BLaER1 treated with 17β-estradiol and CSF1 and Interleukin-3, amounts not matched to agents 10 nM and 100 nM (cell line): ENCODE measurements at regions not wholly inside any gene's neighbourhood (a gene's known extent, or its start where the extent isn't known, plus 50 kb on each side); places are given as distances from the start of the nearest gene placed in this dataset.
"Not testable (repeated sequence)": the region's sequence is repeated elsewhere in the genome, so short reads cannot be mapped to it uniquely, and the experiment has no call there.

Experiments
- H3K27ac ChIP-seq, 11 experiments: shearing (Covaris generic); formaldehyde crosslinking; 2 replicates each; pipeline ENCODE4 v1.8.1; 2022
- H3K27me3 ChIP-seq, 11 experiments: shearing (Covaris generic); formaldehyde crosslinking; 2 replicates each; pipeline ENCODE4 v1.8.1; 2022
- H3K36me3 ChIP-seq, 11 experiments: shearing (Covaris generic); formaldehyde crosslinking; 2 replicates each; pipeline ENCODE4 v1.8.1; 2022
- H3K4me1 ChIP-seq, 10 experiments: shearing (Covaris generic); formaldehyde crosslinking; 2 replicates each; pipeline ENCODE4 v1.8.1; 2022
- H3K4me2 ChIP-seq, 11 experiments: shearing (Covaris generic); formaldehyde crosslinking; 2 replicates each; pipeline ENCODE4 v1.8.1; 2022
- H3K4me3 ChIP-seq, 10 experiments: shearing (Covaris generic); formaldehyde crosslinking; 2 replicates each; pipeline ENCODE4 v1.8.1; 2022
- H3K9ac ChIP-seq, 11 experiments: shearing (Covaris generic); formaldehyde crosslinking; 2 replicates each; pipeline ENCODE4 v1.8.1; 2022
- H3K9me3 ChIP-seq, 11 experiments: shearing (Covaris generic); formaldehyde crosslinking; replicated peaks in 1 of 11; 2 replicates each; pipeline ENCODE4 v1.8.1; 2022
- H4K20me1 ChIP-seq, 11 experiments: shearing (Covaris generic); formaldehyde crosslinking; 2 replicates each; pipeline ENCODE4 v1.8.1; 2022
- Cebpa-rat ChIP-seq, 11 experiments: shearing (Covaris generic); IDR thresholded peaks; 2 replicates each; pipeline ENCODE4 v1.8.1; 2022

GRCh38 chr5:125064621-125065438 lies 318.4 kb upstream of the ZNF608 start:
- H3K9ac ChIP-seq: no peak overlapping the region
- no peak for TF ChIP-seq Cebpa-rat (IDR thresholded peaks at IDR 0.05)
- H4K20me1 ChIP-seq: no peaks in the 10 kb centered on the region
- H3K9me3 ChIP-seq: peaks cover 5 to 18% (median 10%) of the 10 kb centered on the region in 11 experiments; a peak in 17 of 22 replicates
- H3K27me3 ChIP-seq: no peaks in the 10 kb centered on the region
- H3K4me1 ChIP-seq: peaks cover 0 to 18% (median 8%) of the 10 kb centered on the region in 10 experiments; a peak in 10 of 20 replicates
- no peak overlapping the region for H3K27ac ChIP-seq
- H3K4me2 ChIP-seq: peak overlapping the region in 2 of 11 experiments; percentile 49; a peak in 4 of 22 replicates
- no peaks in the 10 kb centered on the region for H3K36me3 ChIP-seq
- no peak overlapping the region for H3K4me3 ChIP-seq

- no peak for TF ChIP-seq Cebpa-rat (IDR thresholded peaks at IDR 0.05)
- Histone ChIP-seq H3K4me1 (peaks cover 0 to 18% (median 8%) of the 10 kb centered on the region in 10 experiments; a peak in 10 of 20 replicates), H3K27me3 (no peaks in the 10 kb centered on the region), H4K20me1 (no peaks in the 10 kb centered on the region), H3K4me2 (peak overlapping the region in 6 of 11 experiments; percentile 15 to 49 (median 31); a peak in 11 of 22 replicates), H3K9me3 (peaks cover 9 to 22% (median 13%) of the 10 kb centered on the region in 11 experiments; a peak in 17 of 22 replicates), H3K27ac (no peak overlapping the region), H3K36me3 (no peaks in the 10 kb centered on the region), H3K9ac (no peak overlapping the region), H3K4me3 (no peak overlapping the region)
These were observed 319.3 kb upstream of the ZNF608 start for GRCh38 chr5:125065741-125066140.

- Histone ChIP-seq H3K9me3 (peaks cover 34 to 60% (median 49%) of the 10 kb centered on the region in 11 experiments), H3K4me2 (no peak overlapping the region), H3K4me1 (peaks cover 0 to 6% (median 2%) of the 10 kb centered on the region in 10 experiments; a peak in 8 of 20 replicates), H4K20me1 (no peaks in the 10 kb centered on the region), H3K36me3 (no peaks in the 10 kb centered on the region), H3K27me3 (no peaks in the 10 kb centered on the region), H3K27ac (no peak overlapping the region), H3K4me3 (no peak overlapping the region), H3K9ac (no peak overlapping the region)
- TF ChIP-seq Cebpa-rat (IDR thresholded peaks at IDR 0.05): no peak
These were observed 324.5 kb upstream of the ZNF608 start for GRCh38 chr5:125070961-125071360.

GRCh38 chr5:125073090-125073489 lies 326.7 kb upstream of the ZNF608 start:
- H3K9me3 ChIP-seq: peaks cover 38 to 59% (median 52%) of the 10 kb centered on the region in 11 experiments
- no peaks in the 10 kb centered on the region for H3K4me1 ChIP-seq
- no peaks in the 10 kb centered on the region for H4K20me1 ChIP-seq
- H3K4me2 ChIP-seq: no peak overlapping the region
- H3K36me3 ChIP-seq: no peaks in the 10 kb centered on the region
- H3K27me3 ChIP-seq: no peaks in the 10 kb centered on the region
- no peak for TF ChIP-seq Cebpa-rat (IDR thresholded peaks at IDR 0.05)
- no peak overlapping the region for H3K27ac ChIP-seq
- H3K4me3 ChIP-seq: no peak overlapping the region
- H3K9ac ChIP-seq: no peak overlapping the region

GRCh38 chr5:125075567-125075966 lies 329.1 kb upstream of the ZNF608 start:
- no peaks in the 10 kb centered on the region for H3K36me3 ChIP-seq
- no peaks in the 10 kb centered on the region for H4K20me1 ChIP-seq
- peaks cover 29 to 45% (median 39%) of the 10 kb centered on the region in 11 experiments for H3K9me3 ChIP-seq
- H3K4me3 ChIP-seq: no peak overlapping the region
- no peak for TF ChIP-seq Cebpa-rat (IDR thresholded peaks at IDR 0.05)
- H3K27ac ChIP-seq: no peak overlapping the region
- H3K4me1 ChIP-seq: no peaks in the 10 kb centered on the region
- H3K9ac ChIP-seq: no peak overlapping the region
- H3K4me2 ChIP-seq: no peak overlapping the region
- no peaks in the 10 kb centered on the region for H3K27me3 ChIP-seq

- H3K9me3 ChIP-seq: peaks cover 0 to 15% (median 7%) of the 10 kb centered on the region in 11 experiments; a peak in 14 of 22 replicates
These were observed 332.6 kb upstream of the ZNF608 start for GRCh38 chr5:125079028-125079427.

GRCh38 chr5:125081101-125081500 lies 334.7 kb upstream of the ZNF608 start:
- Histone ChIP-seq H3K27me3 (no peaks in the 10 kb centered on the region), H3K27ac (no peak overlapping the region), H3K4me2 (no peak overlapping the region), H3K36me3 (no peaks in the 10 kb centered on the region), H3K9ac (no peak overlapping the region), H3K4me3 (no peak overlapping the region), H4K20me1 (no peaks in the 10 kb centered on the region), H3K9me3 (peaks cover 0 to 7% (median 0%) of the 10 kb centered on the region in 11 experiments; a peak in 5 of 22 replicates), H3K4me1 (no peaks in the 10 kb centered on the region)
- no peak for TF ChIP-seq Cebpa-rat (IDR thresholded peaks at IDR 0.05)

More at GRCh38 chr5:125079028-125079427, 332.6 kb upstream of the ZNF608 start:
- H3K4me3 ChIP-seq, H3K36me3 ChIP-seq, H3K4me1 ChIP-seq, H3K27ac ChIP-seq, H3K27me3 ChIP-seq, H3K4me2 ChIP-seq, H3K9ac ChIP-seq, H4K20me1 ChIP-seq: not testable (repeated sequence)

- H3K4me1 ChIP-seq: no peaks in the 10 kb centered on the region
- no peak overlapping the region for H3K4me2 ChIP-seq
- H3K9ac ChIP-seq: no peak overlapping the region
- 0 out of 22 replicates have a peak, but pooled peaks cover 0 to 4% (median 0%) of the 10 kb centered on the region in 11 experiments for H3K36me3 ChIP-seq
- H3K27me3 ChIP-seq: no peaks in the 10 kb centered on the region
- H3K27ac ChIP-seq: no peak overlapping the region
- H3K9me3 ChIP-seq: peaks cover 7 to 19% (median 11%) of the 10 kb centered on the region in 11 experiments; a peak in 21 of 22 replicates
- no peak for TF ChIP-seq Cebpa-rat (IDR thresholded peaks at IDR 0.05)
- no peaks in the 10 kb centered on the region for H4K20me1 ChIP-seq
- H3K4me3 ChIP-seq: no peak overlapping the region
These were observed 337.5 kb upstream of the ZNF608 start for GRCh38 chr5:125083981-125084380.

- H3K9ac ChIP-seq: no peak overlapping the region
- no peaks in the 10 kb centered on the region for H4K20me1 ChIP-seq
- H3K36me3 ChIP-seq: 0 out of 22 replicates have a peak, but pooled peaks cover 0 to 4% (median 0%) of the 10 kb centered on the region in 11 experiments
- H3K9me3 ChIP-seq: peaks cover 12 to 25% (median 18%) of the 10 kb centered on the region in 11 experiments; a peak in 21 of 22 replicates
- no peak for TF ChIP-seq Cebpa-rat (IDR thresholded peaks at IDR 0.05)
- no peaks in the 10 kb centered on the region for H3K27me3 ChIP-seq
- H3K27ac ChIP-seq: no peak overlapping the region
- H3K4me2 ChIP-seq: no peak overlapping the region
- H3K4me1 ChIP-seq: no peaks in the 10 kb centered on the region
- no peak overlapping the region for H3K4me3 ChIP-seq
These were observed 339.5 kb upstream of the ZNF608 start for GRCh38 chr5:125085797-125086505.
